ENCODE measurements at regions not wholly inside any gene's neighbourhood (a gene's known extent, or its start where the extent isn't known, plus 50 kb on each side); places are given as distances from the start of the nearest gene placed in this dataset.
"Not testable (repeated sequence)": the region's sequence is repeated elsewhere in the genome, so short reads cannot be mapped to it uniquely, and the experiment has no call there.

DNA sequence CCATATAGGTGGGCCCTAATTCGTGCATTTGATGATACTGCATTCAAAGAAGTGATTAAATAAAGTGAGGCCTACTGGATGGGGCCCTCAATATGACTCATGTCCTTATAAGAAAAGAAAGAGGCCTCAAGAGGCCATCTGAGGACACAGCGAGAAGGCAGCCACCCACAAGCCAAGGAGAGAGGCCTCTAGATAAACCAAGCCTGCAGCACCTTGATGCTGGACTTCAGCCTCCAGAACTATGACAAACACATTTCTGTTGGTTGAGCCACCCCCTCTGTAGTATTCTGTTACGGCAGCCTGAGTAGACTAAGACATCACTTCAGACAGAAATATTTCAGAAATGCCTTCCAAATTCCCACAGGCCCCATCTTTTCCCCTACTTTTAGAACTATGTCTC lies 82.5 kb upstream of the PLEKHG1 start:
- intact Hi-C loops (cut with micrococcal nuclease; ENCODE audit: unreplicated experiment): no loop called here
- Histone ChIP-seq H3K4me3 (ENCODE audit: low read depth, low read length, poor library complexity, severe bottlenecking) (no peak overlapping the region), H3K4me2 (ENCODE audit: low read length) (no peak overlapping the region), H3K27ac (ENCODE audit: low read depth, low read length, poor library complexity, severe bottlenecking) (no peak overlapping the region), H3K4me1 (ENCODE audit: insufficient read depth, low read length, poor library complexity, severe bottlenecking) (no peaks in the 10 kb centered on the region), H4K20me1 (ENCODE audit: insufficient read depth, low read length) (no peaks in the 10 kb centered on the region), H3K79me2 (ENCODE audit: insufficient read depth, low read depth, low read length) (no peaks in the 10 kb centered on the region), H3K9me3 (ENCODE audit: low read length) (no peaks in the 10 kb centered on the region), H2AFZ (ENCODE audit: low read length) (no peak overlapping the region), H3K36me3 (ENCODE audit: insufficient read depth, low read length) (no peaks in the 10 kb centered on the region), H3K9me2 (ENCODE audit: insufficient read depth, low read length) (no peaks in the 10 kb centered on the region)
- TF ChIP-seq, protein P1, sequence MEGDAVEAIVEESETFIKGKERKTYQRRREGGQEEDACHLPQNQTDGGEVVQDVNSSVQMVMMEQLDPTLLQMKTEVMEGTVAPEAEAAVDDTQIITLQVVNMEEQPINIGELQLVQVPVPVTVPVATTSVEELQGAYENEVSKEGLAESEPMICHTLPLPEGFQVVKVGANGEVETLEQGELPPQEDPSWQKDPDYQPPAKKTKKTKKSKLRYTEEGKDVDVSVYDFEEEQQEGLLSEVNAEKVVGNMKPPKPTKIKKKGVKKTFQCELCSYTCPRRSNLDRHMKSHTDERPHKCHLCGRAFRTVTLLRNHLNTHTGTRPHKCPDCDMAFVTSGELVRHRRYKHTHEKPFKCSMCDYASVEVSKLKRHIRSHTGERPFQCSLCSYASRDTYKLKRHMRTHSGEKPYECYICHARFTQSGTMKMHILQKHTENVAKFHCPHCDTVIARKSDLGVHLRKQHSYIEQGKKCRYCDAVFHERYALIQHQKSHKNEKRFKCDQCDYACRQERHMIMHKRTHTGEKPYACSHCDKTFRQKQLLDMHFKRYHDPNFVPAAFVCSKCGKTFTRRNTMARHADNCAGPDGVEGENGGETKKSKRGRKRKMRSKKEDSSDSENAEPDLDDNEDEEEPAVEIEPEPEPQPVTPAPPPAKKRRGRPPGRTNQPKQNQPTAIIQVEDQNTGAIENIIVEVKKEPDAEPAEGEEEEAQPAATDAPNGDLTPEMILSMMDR (conservative IDR thresholded peaks at IDR 0.05; ENCODE audit: low read length): no peak
- no peak for TF ChIP-seq EZH2phosphoT487 (IDR thresholded peaks at IDR 0.05; ENCODE audit: borderline replicate concordance, low read depth, low read length)
- ChIA-PET POLR2A (interaction anchor here (0.6 kb wide), 1 partner anchor 549 kb away, joined by 6 read pairs; no protein-coding TSS in a partner anchor), CTCF (ENCODE audit: unreplicated experiment) (no interaction called here)
- BruUV-seq (replicated peaks): no TSS peak
- DNase-seq (ENCODE audit: low spot score): no peak

DNA sequence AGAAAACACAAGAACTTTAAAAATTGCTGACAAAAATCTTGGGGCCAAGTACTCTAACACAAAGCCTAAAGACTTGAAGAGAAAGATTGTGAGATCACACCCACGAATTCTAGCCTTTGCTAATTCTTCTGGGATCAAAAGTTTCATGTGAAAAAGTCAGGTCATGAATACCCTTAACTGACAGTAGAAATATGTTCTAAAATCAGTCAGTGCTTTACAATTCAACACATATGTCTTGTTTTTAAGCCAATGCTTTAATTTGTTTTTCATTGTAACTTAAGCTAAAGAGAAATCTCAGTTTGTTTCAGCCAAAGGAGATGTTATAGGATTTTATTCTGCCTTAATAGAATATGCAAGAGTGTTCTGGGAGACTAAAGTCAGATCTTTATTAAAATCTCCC lies 78.2 kb upstream of the PLEKHG1 start:
- intact Hi-C loops (cut with micrococcal nuclease; ENCODE audit: unreplicated experiment): no loop called here
- Histone ChIP-seq H3K4me1 (ENCODE audit: insufficient read depth, low read length, poor library complexity, severe bottlenecking) (no peaks in the 10 kb centered on the region), H3K4me3 (ENCODE audit: low read depth, low read length, poor library complexity, severe bottlenecking) (no peak overlapping the region), H4K20me1 (ENCODE audit: insufficient read depth, low read length) (no peaks in the 10 kb centered on the region), H3K9me3 (ENCODE audit: low read length) (no peaks in the 10 kb centered on the region), H3K27ac (ENCODE audit: low read depth, low read length, poor library complexity, severe bottlenecking) (no peak overlapping the region), H3K9me2 (ENCODE audit: insufficient read depth, low read length) (no peaks in the 10 kb centered on the region), H3K4me2 (ENCODE audit: low read length) (no peak overlapping the region), H2AFZ (ENCODE audit: low read length) (no peak overlapping the region), H3K79me2 (ENCODE audit: insufficient read depth, low read depth, low read length) (no peaks in the 10 kb centered on the region), H3K36me3 (ENCODE audit: insufficient read depth, low read length) (no peaks in the 10 kb centered on the region)
- no peak for TF ChIP-seq EZH2phosphoT487 (IDR thresholded peaks at IDR 0.05; ENCODE audit: borderline replicate concordance, low read depth, low read length)
- TF ChIP-seq, protein P1 (conservative IDR thresholded peaks at IDR 0.05; ENCODE audit: low read length): no peak
- ChIA-PET POLR2A (interaction anchor here (1.1 to 1.5 kb wide), 2 partner anchors 9 kb away, joined by 4 to 5 read pairs; no protein-coding TSS in a partner anchor), CTCF (ENCODE audit: unreplicated experiment) (no interaction called here)
- no peak for DNase-seq (ENCODE audit: low spot score)
- BruUV-seq (replicated peaks): no TSS peak

DNA sequence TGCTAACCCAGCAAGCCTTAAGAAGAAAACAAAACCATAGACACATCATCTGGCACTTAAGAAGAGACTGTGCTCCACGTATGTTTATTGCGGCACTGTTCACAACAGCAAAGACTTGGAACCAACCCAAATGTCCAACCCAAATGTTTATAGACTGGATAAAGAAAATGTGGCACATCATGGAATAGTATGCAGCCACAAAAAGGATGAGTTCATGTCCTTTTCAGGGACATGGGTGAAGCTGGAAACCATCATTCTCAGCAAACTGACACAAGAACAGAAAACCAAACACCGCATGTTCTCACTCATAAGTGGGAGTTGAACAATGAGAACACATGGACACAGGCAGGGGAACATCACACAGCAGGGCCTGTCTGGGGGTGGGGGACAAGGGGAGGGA lies 76.5 kb upstream of the PLEKHG1 start:
- H3K79me2 ChIP-seq (ENCODE audit: insufficient read depth, low read depth, low read length); DNase-seq (ENCODE audit: low spot score); BruUV-seq (replicated peaks); POLR2A ChIA-PET; H3K4me3 ChIP-seq (ENCODE audit: low read depth, low read length, poor library complexity, severe bottlenecking); H3K4me2 ChIP-seq (ENCODE audit: low read length); H3K9me2 ChIP-seq (ENCODE audit: insufficient read depth, low read length); H3K36me3 ChIP-seq (ENCODE audit: insufficient read depth, low read length); intact Hi-C loops (cut with micrococcal nuclease; ENCODE audit: unreplicated experiment); H4K20me1 ChIP-seq (ENCODE audit: insufficient read depth, low read length); CTCF ChIA-PET (ENCODE audit: unreplicated experiment); H3K27ac ChIP-seq (ENCODE audit: low read depth, low read length, poor library complexity, severe bottlenecking); H3K4me1 ChIP-seq (ENCODE audit: insufficient read depth, low read length, poor library complexity, severe bottlenecking); H2AFZ ChIP-seq (ENCODE audit: low read length); H3K9me3 ChIP-seq (ENCODE audit: low read length): not testable (repeated sequence)

Measured in OCI-LY7 (cell line).